Ovary (tissue), 3 donors: ENCODE measurements at regions not wholly inside any gene's neighbourhood (a gene's known extent, or its start where the extent isn't known, plus 50 kb on each side); places are given as distances from the start of the nearest gene placed in this dataset.

ENCODE experiments used
- CTCF ChIP-seq, 3 donors: fragments of 450-650 bp in 2 of 3; fragments of 200-600 bp in 1 of 3; IDR thresholded peaks; one replicate each; pipeline versions ENCODE4 v1.5.1 to v1.8.0; 2016 to 2022; ENCODE audit warnings: antibody characterized with exemption in 3 of 3, mild to moderate bottlenecking in 1 of 3
- EP300 ChIP-seq: sonication (generic); formaldehyde crosslinking; IDR thresholded peaks from one replicate; pipeline ENCODE4 v1.6.1; 2017; ENCODE audit warnings: antibody characterized with exemption
- POLR2A ChIP-seq: fragments of 450-650 bp; IDR thresholded peaks from one replicate; pipeline ENCODE4 v1.6.1; 2017; ENCODE audit warnings: antibody characterized with exemption, mild to moderate bottlenecking, moderate library complexity
- donor health status: DM: no; HTN: no; CAD: no.

DNA sequence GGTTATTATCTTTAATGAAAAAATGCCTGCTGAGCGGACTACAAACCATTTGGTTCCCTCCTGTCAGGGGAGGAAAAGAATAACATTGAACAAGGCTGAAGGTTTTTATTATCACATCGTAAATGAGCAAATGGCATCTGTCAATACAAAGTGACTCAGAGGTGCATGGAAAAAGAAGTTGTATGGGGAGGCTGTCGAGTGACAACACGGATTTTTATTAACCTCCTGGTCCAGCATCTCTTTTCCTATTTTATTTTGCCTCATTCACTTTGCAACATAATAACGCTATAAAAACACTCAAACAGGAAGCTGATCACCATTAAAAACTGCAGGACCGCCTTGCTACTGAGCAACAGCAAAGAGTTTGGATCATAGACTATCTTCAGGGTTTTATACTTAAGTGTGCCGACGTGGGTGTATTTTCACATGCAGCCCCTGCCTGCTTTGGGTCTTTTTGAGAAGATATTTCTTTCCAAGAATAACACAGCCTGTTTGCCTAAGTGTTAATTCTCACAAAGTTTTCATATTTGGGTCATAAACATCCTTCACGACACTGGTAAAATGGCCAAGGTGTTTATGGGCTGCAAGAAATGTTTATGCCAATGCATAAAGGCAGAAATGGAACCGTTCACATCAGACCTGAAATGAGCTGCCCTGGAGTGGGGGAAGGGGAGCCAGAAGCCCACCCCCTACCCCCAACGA lies 132.1 kb upstream of the SALL4 start:
- TF ChIP-seq EP300, result no peak
- no peak for TF ChIP-seq CTCF (IDR thresholded peaks at IDR 0.05)
- no peak for TF ChIP-seq POLR2A
